Left lung (tissue), 4 donors: ENCODE measurements at regions not wholly inside any gene's neighbourhood (a gene's known extent, or its start where the extent isn't known, plus 50 kb on each side); places are given as distances from the start of the nearest gene placed in this dataset.

Experiments used
- ATAC-seq: fragments of 200-7000 bp; cut with Tn5 transposase; one replicate; pipeline ENCODE4 v1.9.1; 2020; ENCODE audit warnings: moderate library complexity
- DNase-seq, 4 donors: peaks; one replicate each; pipeline ENCODE4 v3.0.0-alpha.2; 2013 to 2020
- H3K27ac ChIP-seq, 2 donors: fragments of 200-600 bp; sonication (generic) in 1 of 2; one replicate each; pipeline versions ENCODE4 v1.5.0 to v1.8.0; 2020 to 2021
- H3K27me3 ChIP-seq, 2 donors: fragments of 200-600 bp; sonication (generic) in 1 of 2; one replicate each; pipeline versions ENCODE4 v1.5.0 to v1.8.0; 2020 to 2021
- H3K36me3 ChIP-seq, 2 donors: fragments of 200-600 bp; sonication (generic) in 1 of 2; one replicate each; pipeline versions ENCODE4 v1.5.0 to v1.8.0; 2020 to 2021
- H3K4me1 ChIP-seq, 2 donors: fragments of 200-600 bp; one replicate each; pipeline ENCODE4 v1.8.0; 2021
- H3K4me3 ChIP-seq, 2 donors: fragments of 200-600 bp; sonication (generic) in 1 of 2; one replicate each; pipeline versions ENCODE4 v1.5.0 to v1.8.0; 2020 to 2021; ENCODE audit warnings: mild to moderate bottlenecking in 1 of 2
- H3K9me3 ChIP-seq, 2 donors: fragments of 200-600 bp; sonication (generic) in 1 of 2; one replicate each; pipeline versions ENCODE4 v1.5.0 to v1.8.0; 2020 to 2021
- intact Hi-C, 2 donors: fragments of 100-400 bp; cut with DNase I; formaldehyde crosslinking; loops; one replicate each; pipeline versions ENCODE4 v1.11.2 to v1.14.2; 2022
- TF ChIP-seq, protein P1 (sequence below), 2 donors: fragments of 200-600 bp; sonication (generic) in 1 of 2; IDR thresholded peaks; one replicate each; pipeline versions ENCODE4 v1.5.0 to v1.8.0; 2021; ENCODE audit warnings: antibody characterized with exemption in 2 of 2
- donor health status: DM: no; HTN: yes; CAD: no.
- donor health status: DM: no; HTN: no; CAD: no.

DNA sequence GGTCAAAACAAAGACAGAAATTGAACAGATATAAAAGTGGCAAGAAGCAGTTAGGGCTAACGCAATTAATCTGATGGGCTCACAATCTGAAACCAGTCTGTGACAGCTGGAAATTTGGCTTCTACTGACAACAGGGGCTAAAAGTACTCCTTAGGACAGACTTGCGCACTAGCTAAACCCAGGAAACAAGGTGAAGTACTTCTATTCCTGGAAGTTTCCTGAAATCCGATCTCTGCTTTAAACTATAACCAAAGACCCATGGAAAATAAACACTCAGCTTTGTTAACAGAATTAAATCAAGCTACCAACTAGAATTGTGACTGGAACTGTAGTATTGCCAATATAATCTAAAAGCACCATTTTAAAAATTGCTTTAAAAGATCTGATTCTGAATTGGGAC is 520.2 kb upstream of the ZWINT start:
- H3K27me3 ChIP-seq: no peaks in the 10 kb centered on the region
- DNase-seq (peak in 2 of 4 donors; percentile 17 to 48), ATAC-seq (peak; percentile 91)
- intact Hi-C loops: no loop called here
- TF ChIP-seq, protein P1, sequence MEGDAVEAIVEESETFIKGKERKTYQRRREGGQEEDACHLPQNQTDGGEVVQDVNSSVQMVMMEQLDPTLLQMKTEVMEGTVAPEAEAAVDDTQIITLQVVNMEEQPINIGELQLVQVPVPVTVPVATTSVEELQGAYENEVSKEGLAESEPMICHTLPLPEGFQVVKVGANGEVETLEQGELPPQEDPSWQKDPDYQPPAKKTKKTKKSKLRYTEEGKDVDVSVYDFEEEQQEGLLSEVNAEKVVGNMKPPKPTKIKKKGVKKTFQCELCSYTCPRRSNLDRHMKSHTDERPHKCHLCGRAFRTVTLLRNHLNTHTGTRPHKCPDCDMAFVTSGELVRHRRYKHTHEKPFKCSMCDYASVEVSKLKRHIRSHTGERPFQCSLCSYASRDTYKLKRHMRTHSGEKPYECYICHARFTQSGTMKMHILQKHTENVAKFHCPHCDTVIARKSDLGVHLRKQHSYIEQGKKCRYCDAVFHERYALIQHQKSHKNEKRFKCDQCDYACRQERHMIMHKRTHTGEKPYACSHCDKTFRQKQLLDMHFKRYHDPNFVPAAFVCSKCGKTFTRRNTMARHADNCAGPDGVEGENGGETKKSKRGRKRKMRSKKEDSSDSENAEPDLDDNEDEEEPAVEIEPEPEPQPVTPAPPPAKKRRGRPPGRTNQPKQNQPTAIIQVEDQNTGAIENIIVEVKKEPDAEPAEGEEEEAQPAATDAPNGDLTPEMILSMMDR (IDR thresholded peaks at IDR 0.05): no peak
- H3K27ac ChIP-seq: no peak overlapping the region
- no peaks in the 10 kb centered on the region for H3K4me1 ChIP-seq
- H3K9me3 ChIP-seq: no peaks in the 10 kb centered on the region
- H3K4me3 ChIP-seq: no peak overlapping the region
- no peaks in the 10 kb centered on the region for H3K36me3 ChIP-seq

DNA sequence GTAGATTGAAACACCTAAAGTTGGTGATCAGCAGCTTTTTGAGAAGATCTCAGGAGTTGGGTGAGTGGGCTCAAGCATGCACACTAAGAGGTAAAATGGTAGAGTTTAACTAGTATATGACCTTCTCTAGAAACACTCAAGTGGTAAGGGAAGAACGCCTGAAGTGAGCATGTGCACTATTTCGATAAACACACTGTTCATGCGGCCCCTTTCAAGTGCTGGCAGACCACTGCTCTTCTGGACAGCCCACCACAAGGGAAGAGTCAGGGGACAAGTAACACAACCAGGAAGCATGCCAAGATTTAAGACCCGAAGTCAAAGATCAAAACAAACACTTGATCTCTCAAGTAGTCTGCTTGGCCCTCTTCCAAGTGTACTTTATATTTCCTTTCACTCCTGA is 519.5 kb upstream of the ZWINT start:
- intact Hi-C loops: no loop called here
- TF ChIP-seq, protein P1 (IDR thresholded peaks at IDR 0.05): no peak
- no peak overlapping the region for H3K27ac ChIP-seq
- H3K4me1 ChIP-seq: no peaks in the 10 kb centered on the region
- H3K36me3 ChIP-seq: no peaks in the 10 kb centered on the region
- H3K27me3 ChIP-seq: no peaks in the 10 kb centered on the region
- DNase-seq: peak in 2 of 4 donors; percentile 67 to 79
- ATAC-seq: peak; percentile 73
- H3K4me3 ChIP-seq: no peak overlapping the region
- no peaks in the 10 kb centered on the region for H3K9me3 ChIP-seq

DNA sequence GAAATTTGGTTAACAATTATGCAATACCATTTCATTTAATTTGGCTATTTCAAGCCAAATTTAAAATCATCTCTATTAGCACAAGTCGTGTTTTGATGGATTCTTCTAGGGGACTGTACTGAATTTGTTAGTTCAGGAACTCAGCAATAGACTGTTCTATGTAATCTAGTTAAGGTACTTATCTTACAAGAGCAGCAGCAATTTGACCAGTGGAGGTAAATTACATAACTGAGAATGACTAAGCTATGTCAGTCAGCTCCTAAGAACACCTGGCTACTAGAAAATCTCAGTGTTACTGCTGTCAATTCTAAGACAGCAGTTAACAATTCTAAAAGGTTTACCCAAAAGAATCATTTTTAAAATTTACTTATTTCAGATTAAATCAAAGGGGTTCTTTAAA is 513.9 kb upstream of the ZWINT start:
- TF ChIP-seq, protein P1 (IDR thresholded peaks at IDR 0.05): no peak
- intact Hi-C loops: no loop called here
- H3K27ac ChIP-seq: no peak overlapping the region
- DNase-seq (no peak), ATAC-seq (peak; percentile 88)
- no peaks in the 10 kb centered on the region for H3K27me3 ChIP-seq
- H3K4me3 ChIP-seq: no peak overlapping the region
- no peaks in the 10 kb centered on the region for H3K9me3 ChIP-seq
- H3K36me3 ChIP-seq: no peaks in the 10 kb centered on the region
- H3K4me1 ChIP-seq: no peaks in the 10 kb centered on the region

DNA sequence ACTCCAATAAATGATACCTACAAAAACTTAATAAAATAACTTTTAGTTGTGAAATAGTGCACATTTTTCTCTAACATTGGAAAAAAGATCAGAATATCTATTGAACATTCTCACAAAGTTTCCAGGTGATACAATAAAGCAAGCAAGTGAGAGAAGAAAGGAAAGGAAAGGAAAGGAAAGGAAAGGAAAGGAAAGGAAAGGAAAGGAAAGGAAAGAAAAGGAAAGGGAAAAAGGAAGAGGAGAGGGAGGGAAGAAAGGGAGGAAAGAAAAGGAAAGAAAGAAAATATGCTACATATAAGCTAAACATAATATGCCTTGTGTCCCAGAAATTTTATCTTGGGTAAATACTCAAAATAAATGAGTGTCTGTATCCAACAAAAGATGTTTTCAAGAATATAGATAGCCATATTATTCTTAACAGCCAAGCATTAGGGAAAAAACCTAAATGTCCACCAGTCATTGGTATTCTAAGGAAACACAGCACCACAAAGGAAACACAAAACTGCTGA is 510.2 kb upstream of the ZWINT start:
- Histone ChIP-seq H3K4me1 (no peaks in the 10 kb centered on the region), H3K27me3 (no peaks in the 10 kb centered on the region), H3K36me3 (no peaks in the 10 kb centered on the region), H3K9me3 (peaks cover 0 to 2% of the 10 kb centered on the region in 2 donors), H3K27ac (no peak overlapping the region), H3K4me3 (no peak overlapping the region)
- DNase-seq: no peak
- TF ChIP-seq, protein P1 (IDR thresholded peaks at IDR 0.05): no peak
- intact Hi-C loops: no loop called here
- no peak for ATAC-seq

DNA sequence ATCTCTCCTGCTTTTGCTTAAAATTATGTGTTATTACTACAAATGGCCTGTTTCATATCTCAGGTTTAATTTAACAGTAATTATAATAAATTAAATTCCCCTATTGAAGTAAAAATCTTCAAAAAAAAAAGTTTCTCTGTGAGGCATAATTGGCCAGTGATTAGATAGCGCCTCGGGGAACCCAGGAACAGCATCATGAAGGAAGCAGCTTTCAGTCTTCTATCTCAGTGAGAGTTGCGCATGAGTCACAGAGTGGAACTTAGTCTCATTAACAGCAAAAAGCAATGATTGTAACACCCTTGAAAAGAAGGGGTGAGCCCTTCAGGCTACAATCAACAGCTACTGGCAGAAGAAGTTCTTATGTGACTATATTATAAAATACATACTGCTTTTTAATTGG is 506.2 kb upstream of the ZWINT start:
- no peak for ATAC-seq

More for the DNA sequence above, 506.2 kb upstream of the ZWINT start:
- no peak overlapping the region for H3K27ac ChIP-seq
- H3K9me3 ChIP-seq: peaks cover 0 to 2% of the 10 kb centered on the region in 2 donors
- no peaks in the 10 kb centered on the region for H3K27me3 ChIP-seq
- DNase-seq: no peak
- TF ChIP-seq, protein P1 (IDR thresholded peaks at IDR 0.05): no peak
- intact Hi-C loops: no loop called here
- H3K4me1 ChIP-seq: no peaks in the 10 kb centered on the region
- H3K4me3 ChIP-seq: no peak overlapping the region
- H3K36me3 ChIP-seq: no peaks in the 10 kb centered on the region
